ENCODE measurements at regions not wholly inside any gene's neighbourhood (a gene's known extent, or its start where the extent isn't known, plus 50 kb on each side); places are given as distances from the start of the nearest gene placed in this dataset.

DNA sequence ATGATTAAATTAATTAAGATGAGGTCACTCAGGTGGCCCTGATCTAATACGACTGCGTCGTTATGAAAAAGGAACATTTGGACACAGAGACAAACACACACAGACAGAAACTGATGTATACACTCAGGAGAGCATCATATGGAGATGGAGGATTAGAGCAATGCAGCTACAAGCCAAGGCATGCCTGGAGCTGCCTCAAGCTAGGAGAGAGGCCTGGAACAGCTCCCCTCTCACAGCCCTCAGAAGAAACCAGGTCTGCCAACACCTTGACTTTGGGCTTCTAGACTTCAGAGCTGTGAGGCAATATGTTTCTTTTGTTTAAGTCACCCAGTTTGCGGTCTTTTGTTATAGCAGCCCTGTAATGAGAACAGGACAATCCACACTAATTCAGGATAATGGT is 318.9 kb downstream of the HS3ST3B1 start:
- no peaks in the 10 kb centered on the region for H3K36me3 ChIP-seq
- WGBS, 2 donors (ENCODE audit: low coverage in 1 of 2) = 98% methylated on average over 4 of the region's 4 CpGs; no CpG with 5 or more reads in 1 of the 2 donors
- H3K9me3 ChIP-seq = no peaks in the 10 kb centered on the region
- TF ChIP-seq, protein P1, sequence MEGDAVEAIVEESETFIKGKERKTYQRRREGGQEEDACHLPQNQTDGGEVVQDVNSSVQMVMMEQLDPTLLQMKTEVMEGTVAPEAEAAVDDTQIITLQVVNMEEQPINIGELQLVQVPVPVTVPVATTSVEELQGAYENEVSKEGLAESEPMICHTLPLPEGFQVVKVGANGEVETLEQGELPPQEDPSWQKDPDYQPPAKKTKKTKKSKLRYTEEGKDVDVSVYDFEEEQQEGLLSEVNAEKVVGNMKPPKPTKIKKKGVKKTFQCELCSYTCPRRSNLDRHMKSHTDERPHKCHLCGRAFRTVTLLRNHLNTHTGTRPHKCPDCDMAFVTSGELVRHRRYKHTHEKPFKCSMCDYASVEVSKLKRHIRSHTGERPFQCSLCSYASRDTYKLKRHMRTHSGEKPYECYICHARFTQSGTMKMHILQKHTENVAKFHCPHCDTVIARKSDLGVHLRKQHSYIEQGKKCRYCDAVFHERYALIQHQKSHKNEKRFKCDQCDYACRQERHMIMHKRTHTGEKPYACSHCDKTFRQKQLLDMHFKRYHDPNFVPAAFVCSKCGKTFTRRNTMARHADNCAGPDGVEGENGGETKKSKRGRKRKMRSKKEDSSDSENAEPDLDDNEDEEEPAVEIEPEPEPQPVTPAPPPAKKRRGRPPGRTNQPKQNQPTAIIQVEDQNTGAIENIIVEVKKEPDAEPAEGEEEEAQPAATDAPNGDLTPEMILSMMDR (IDR thresholded peaks at IDR 0.05) = no peak
- TF ChIP-seq EP300 (IDR thresholded peaks at IDR 0.05) = no peak
- TF ChIP-seq POLR2AphosphoS5 (IDR thresholded peaks at IDR 0.05) = no peak
- no peak for TF ChIP-seq POLR2A (IDR thresholded peaks at IDR 0.05)
- H3K27me3 ChIP-seq = no peaks in the 10 kb centered on the region
- no peaks in the 10 kb centered on the region for H3K4me1 ChIP-seq
- no peak overlapping the region for H3K4me3 ChIP-seq
- H3K27ac ChIP-seq = no peak overlapping the region
- no peak for ATAC-seq

DNA sequence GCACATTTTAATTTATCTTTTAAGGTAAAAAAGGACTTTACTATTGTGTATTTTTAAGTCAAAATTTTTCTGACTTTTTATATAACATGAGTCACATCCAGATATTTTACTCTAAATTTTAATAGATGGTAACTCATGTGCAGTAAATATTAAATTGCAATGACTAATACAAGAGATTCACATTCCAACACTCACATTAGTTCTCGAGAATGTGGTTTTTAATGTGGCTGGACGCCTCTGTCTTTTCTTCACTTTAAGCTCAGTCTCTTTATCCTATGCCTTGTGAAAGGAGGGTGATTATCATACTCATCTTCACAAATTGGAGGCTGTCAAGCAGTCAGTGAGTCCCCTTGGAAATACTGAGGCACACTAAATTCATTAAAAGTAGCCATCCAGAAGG is 315.6 kb downstream of the HS3ST3B1 start:
- ATAC-seq = no peak

DNA sequence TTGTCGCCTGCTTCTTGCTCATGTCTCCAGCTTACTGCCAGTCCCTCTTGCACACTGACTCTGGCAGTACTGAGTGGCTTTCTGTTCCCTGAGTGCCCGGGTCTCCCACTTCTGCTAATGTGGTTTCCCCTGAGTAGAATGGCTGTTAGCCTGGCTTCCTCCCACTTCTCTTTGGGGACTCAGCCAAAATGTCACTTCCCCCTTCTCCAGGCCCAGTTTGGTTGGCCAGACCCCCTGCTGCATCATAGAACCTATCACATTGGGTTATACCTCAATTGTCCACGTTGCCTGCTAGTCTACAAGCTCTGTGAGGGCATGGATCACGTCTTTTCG is 304.4 kb downstream of the HS3ST3B1 start:
- H3K9me3 ChIP-seq = peaks cover 0 to 10% (median 0%) of the 10 kb centered on the region in 3 donors
- peak; percentile 74 for ATAC-seq
- WGBS, 2 donors (ENCODE audit: low coverage in 1 of 2) = 77 to 83% methylated on average over 4 to 5 of the region's 5 CpGs

More for the DNA sequence above, 315.6 kb downstream of the HS3ST3B1 start:
- Histone ChIP-seq H3K36me3 (no peaks in the 10 kb centered on the region), H3K27ac (no peak overlapping the region), H3K4me1 (no peaks in the 10 kb centered on the region), H3K27me3 (no peaks in the 10 kb centered on the region), H3K4me3 (no peak overlapping the region), H3K9me3 (no peaks in the 10 kb centered on the region)
- TF ChIP-seq, protein P1 (IDR thresholded peaks at IDR 0.05) = no peak
- TF ChIP-seq EP300 (IDR thresholded peaks at IDR 0.05) (no peak), POLR2A (IDR thresholded peaks at IDR 0.05) (no peak), POLR2AphosphoS5 (IDR thresholded peaks at IDR 0.05) (no peak)
- WGBS, 2 donors (ENCODE audit: low coverage in 1 of 2) = 84 to 92% methylated on average over 2 of the region's 2 CpGs

DNA sequence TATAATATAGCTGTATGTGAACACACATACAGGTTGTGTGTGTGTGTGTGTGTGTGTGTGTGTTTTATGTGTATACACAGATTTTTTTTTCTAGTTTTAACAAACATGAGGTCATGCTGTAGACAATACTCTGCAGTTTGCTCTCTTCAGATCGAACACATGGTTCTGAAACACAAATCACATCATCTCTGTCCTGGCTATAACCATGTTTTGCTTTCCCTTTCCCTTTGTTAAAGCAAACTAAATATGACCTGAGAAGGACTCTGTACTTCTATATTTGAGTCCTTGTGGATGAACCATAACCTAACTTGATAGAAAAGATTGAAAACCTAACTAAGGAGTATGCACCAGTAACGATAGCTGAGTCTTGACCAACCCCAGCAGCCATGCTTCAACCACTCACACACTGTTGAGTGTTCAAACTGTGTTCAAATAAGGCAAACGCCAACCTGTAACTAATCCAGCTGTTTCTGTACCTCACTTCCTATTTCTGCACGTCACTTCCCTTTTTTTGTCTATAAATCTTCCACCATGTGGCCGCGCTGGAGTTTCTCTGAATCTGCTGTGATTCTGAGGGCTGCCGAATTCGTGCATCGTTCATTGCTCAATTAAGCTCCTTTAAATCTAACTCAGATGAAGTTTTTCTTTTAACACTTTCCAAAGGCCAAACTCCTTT is 303.8 kb downstream of the HS3ST3B1 start:
- TF ChIP-seq, protein P1 (IDR thresholded peaks at IDR 0.05) = no peak
- TF ChIP-seq POLR2A (IDR thresholded peaks at IDR 0.05) (no peak), EP300 (IDR thresholded peaks at IDR 0.05) (no peak), POLR2AphosphoS5 (IDR thresholded peaks at IDR 0.05) (no peak)
- no peak overlapping the region for H3K4me3 ChIP-seq
- H3K36me3 ChIP-seq = no peaks in the 10 kb centered on the region
- no peaks in the 10 kb centered on the region for H3K27me3 ChIP-seq
- peaks cover 0 to 12% (median 0%) of the 10 kb centered on the region in 3 donors for H3K9me3 ChIP-seq
- WGBS, 2 donors (ENCODE audit: low coverage in 1 of 2) = 69 to 74% methylated on average over 4 to 9 of the region's 9 CpGs
- H3K27ac ChIP-seq = no peak overlapping the region
- H3K4me1 ChIP-seq = no peaks in the 10 kb centered on the region
- no peak for ATAC-seq

More for the DNA sequence above, 304.4 kb downstream of the HS3ST3B1 start:
- H3K27ac ChIP-seq = no peak overlapping the region
- H3K36me3 ChIP-seq = no peaks in the 10 kb centered on the region
- H3K27me3 ChIP-seq = no peaks in the 10 kb centered on the region
- no peak overlapping the region for H3K4me3 ChIP-seq
- no peaks in the 10 kb centered on the region for H3K4me1 ChIP-seq
- TF ChIP-seq POLR2AphosphoS5 (IDR thresholded peaks at IDR 0.05) (no peak), EP300 (IDR thresholded peaks at IDR 0.05) (no peak), POLR2A (IDR thresholded peaks at IDR 0.05) (no peak)
- TF ChIP-seq, protein P1 (IDR thresholded peaks at IDR 0.05) = no peak

DNA sequence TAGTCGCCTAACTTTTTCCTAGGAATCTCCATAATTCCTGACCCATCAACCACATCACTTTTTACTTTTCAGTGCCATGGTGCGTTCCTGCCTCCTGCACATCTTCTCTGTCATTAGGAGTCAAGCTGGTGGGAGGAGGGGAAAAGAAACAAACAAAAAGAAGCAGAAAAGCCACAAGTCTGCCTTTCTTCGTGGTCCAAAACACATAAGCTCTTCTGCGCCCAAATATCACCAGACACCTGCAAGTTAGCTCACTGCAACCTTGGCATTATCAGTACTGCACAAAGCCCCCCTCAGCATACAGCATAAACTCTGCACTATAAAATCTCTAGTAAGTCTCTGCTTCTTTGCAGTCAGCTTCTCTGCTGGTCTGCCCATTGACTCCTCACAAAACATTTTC is 295.3 kb downstream of the HS3ST3B1 start:
- TF ChIP-seq, protein P1 (IDR thresholded peaks at IDR 0.05) = no peak
- no peak for TF ChIP-seq EP300 (IDR thresholded peaks at IDR 0.05)
- no peak for TF ChIP-seq POLR2AphosphoS5 (IDR thresholded peaks at IDR 0.05)
- no peak for TF ChIP-seq POLR2A (IDR thresholded peaks at IDR 0.05)
- 67 to 90% methylated on average over 1 to 2 of the region's 4 CpGs for WGBS, 2 donors (ENCODE audit: low coverage in 1 of 2)
- H3K4me3 ChIP-seq = no peak overlapping the region

More for the DNA sequence above, 295.3 kb downstream of the HS3ST3B1 start:
- H3K27ac ChIP-seq = no peak overlapping the region
- peaks cover 0 to 5% (median 0%) of the 10 kb centered on the region in 3 donors for H3K9me3 ChIP-seq
- no peaks in the 10 kb centered on the region for H3K36me3 ChIP-seq
- peaks cover 12% of the 10 kb centered on the region for H3K27me3 ChIP-seq
- no peak for ATAC-seq
- H3K4me1 ChIP-seq = no peaks in the 10 kb centered on the region
